Mononuclear cell (primary cell): ENCODE measurements at regions not wholly inside any gene's neighbourhood (a gene's known extent, or its start where the extent isn't known, plus 50 kb on each side); places are given as distances from the start of the nearest gene placed in this dataset.
"Not testable (repeated sequence)": the region's sequence is repeated elsewhere in the genome, so short reads cannot be mapped to it uniquely, and the experiment has no call there.

Experiments used
- H3K27me3 ChIP-seq: 2 replicates; pipeline ENCODE4 v1.6.0; 2011; ENCODE audit warnings: low read length, control low read depth; ENCODE audit not compliant: insufficient read depth
- H3K4me1 ChIP-seq: 2 replicates; pipeline ENCODE4 v1.5.1; 2011; ENCODE audit warnings: mild to moderate bottlenecking, low read length, control low read depth; ENCODE audit not compliant: insufficient read depth
- H3K4me3 ChIP-seq: 2 replicates; pipeline ENCODE4 v1.5.1; 2011; ENCODE audit warnings: mild to moderate bottlenecking, low read length, moderate library complexity
- H3K9me3 ChIP-seq: 2 replicates; pipeline ENCODE4 v1.5.1; 2011; ENCODE audit warnings: low read depth, mild to moderate bottlenecking, control low read depth, low read length

GRCh38 chrX:13955975-13956374 lies 73.7 kb downstream of the GEMIN8 start:
- H3K4me1 ChIP-seq = no peaks in the 10 kb centered on the region
- H3K27me3 ChIP-seq = no peaks in the 10 kb centered on the region
- no peaks in the 10 kb centered on the region for H3K9me3 ChIP-seq
- H3K4me3 ChIP-seq = no peak overlapping the region

- Histone ChIP-seq H3K4me3 (no peak overlapping the region), H3K27me3 (no peaks in the 10 kb centered on the region), H3K9me3 (no peaks in the 10 kb centered on the region), H3K4me1 (no peaks in the 10 kb centered on the region)
These were observed 74.5 kb downstream of the GEMIN8 start for GRCh38 chrX:13955095-13955647.

- Histone ChIP-seq H3K4me3 (no peak overlapping the region), H3K9me3 (no peaks in the 10 kb centered on the region), H3K4me1 (no peaks in the 10 kb centered on the region), H3K27me3 (no peaks in the 10 kb centered on the region)
These were observed 77.1 kb downstream of the GEMIN8 start for GRCh38 chrX:13952581-13952980.

GRCh38 chrX:13946223-13946622 lies 83.5 kb downstream of the GEMIN8 start:
- not testable (repeated sequence) for H3K4me3 ChIP-seq, H3K4me1 ChIP-seq, H3K9me3 ChIP-seq, H3K27me3 ChIP-seq

GRCh38 chrX:13945787-13946186 lies 83.9 kb downstream of the GEMIN8 start:
- not testable (repeated sequence) for H3K9me3 ChIP-seq, H3K27me3 ChIP-seq, H3K4me3 ChIP-seq, H3K4me1 ChIP-seq

- Histone ChIP-seq H3K9me3 (no peaks in the 10 kb centered on the region), H3K27me3 (peaks cover 5% of the 10 kb centered on the region), H3K4me1 (peaks cover 6% of the 10 kb centered on the region), H3K4me3 (no peak overlapping the region)
These were observed 89.0 kb downstream of the GEMIN8 start for GRCh38 chrX:13940671-13941070.

- Histone ChIP-seq H3K4me1 (peaks cover 6% of the 10 kb centered on the region), H3K27me3 (peaks cover 5% of the 10 kb centered on the region), H3K4me3 (no peak overlapping the region), H3K9me3 (no peaks in the 10 kb centered on the region)
These were observed 89.7 kb downstream of the GEMIN8 start for GRCh38 chrX:13939741-13940597.

GRCh38 chrX:13938829-13939530 lies 90.7 kb downstream of the GEMIN8 start:
- Histone ChIP-seq H3K9me3 (no peaks in the 10 kb centered on the region), H3K4me3 (peak overlapping the region; percentile 3), H3K27me3 (peaks cover 5% of the 10 kb centered on the region), H3K4me1 (peaks cover 6% of the 10 kb centered on the region)

GRCh38 chrX:13938051-13938828 lies 91.5 kb downstream of the GEMIN8 start:
- H3K4me3 ChIP-seq = peak overlapping the region; percentile 3
- H3K27me3 ChIP-seq = peaks cover 5% of the 10 kb centered on the region
- H3K4me1 ChIP-seq = peaks cover 6% of the 10 kb centered on the region
- H3K9me3 ChIP-seq = no peaks in the 10 kb centered on the region

GRCh38 chrX:13937370-13938050 lies 92.2 kb downstream of the GEMIN8 start:
- no peak overlapping the region for H3K4me3 ChIP-seq

GRCh38 chrX:13936521-13937225 lies 93.0 kb downstream of the GEMIN8 start:
- Histone ChIP-seq H3K4me3 (no peak overlapping the region), H3K4me1 (peaks cover 6% of the 10 kb centered on the region), H3K9me3 (no peaks in the 10 kb centered on the region), H3K27me3 (peaks cover 5% of the 10 kb centered on the region)

More at GRCh38 chrX:13937370-13938050, 92.2 kb downstream of the GEMIN8 start:
- H3K9me3 ChIP-seq = no peaks in the 10 kb centered on the region
- peaks cover 5% of the 10 kb centered on the region for H3K27me3 ChIP-seq
- H3K4me1 ChIP-seq = peaks cover 6% of the 10 kb centered on the region

- Histone ChIP-seq H3K4me3 (no peak overlapping the region), H3K4me1 (peaks cover 6% of the 10 kb centered on the region), H3K27me3 (peaks cover 5% of the 10 kb centered on the region), H3K9me3 (no peaks in the 10 kb centered on the region)
These were observed 95.0 kb downstream of the GEMIN8 start for GRCh38 chrX:13934731-13935130.

- Histone ChIP-seq H3K4me3 (no peak overlapping the region), H3K4me1 (peaks cover 5% of the 10 kb centered on the region)
These were observed 95.8 kb downstream of the GEMIN8 start for GRCh38 chrX:13933851-13934250.

GRCh38 chrX:13933352-13933751 lies 96.3 kb downstream of the GEMIN8 start:
- H3K4me3 ChIP-seq = no peak overlapping the region
- no peaks in the 10 kb centered on the region for H3K9me3 ChIP-seq
- no peaks in the 10 kb centered on the region for H3K27me3 ChIP-seq
- no peaks in the 10 kb centered on the region for H3K4me1 ChIP-seq

More at GRCh38 chrX:13933851-13934250, 95.8 kb downstream of the GEMIN8 start:
- Histone ChIP-seq H3K9me3 (no peaks in the 10 kb centered on the region), H3K27me3 (no peaks in the 10 kb centered on the region)
